H9 (cell line): ENCODE measurements at regions not wholly inside any gene's neighbourhood (a gene's known extent, or its start where the extent isn't known, plus 50 kb on each side); places are given as distances from the start of the nearest gene placed in this dataset.
"Not testable (repeated sequence)": the region's sequence is repeated elsewhere in the genome, so short reads cannot be mapped to it uniquely, and the experiment has no call there.

ENCODE experiments used
- DNase-seq: peaks from one replicate; pipeline ENCODE4 v3.0.0-alpha.2; 2017
- H2AFZ ChIP-seq: one replicate; pipeline ENCODE4 v1.6.1; 2013; ENCODE audit warnings: mild to moderate bottlenecking, low read length, control low read depth, moderate library complexity
- H2AK5ac ChIP-seq: 2 replicates; pipeline ENCODE4 v1.6.1; 2013; ENCODE audit warnings: low read length, control low read depth, mixed read lengths; ENCODE audit not compliant: insufficient read length
- H2BK120ac ChIP-seq: one replicate; pipeline ENCODE4 v1.6.1; 2013; ENCODE audit warnings: low read depth, mild to moderate bottlenecking, low read length, control low read depth, inconsistent platforms; ENCODE audit not compliant: poor library complexity, severe bottlenecking
- H2BK12ac ChIP-seq: 2 replicates; pipeline ENCODE4 v1.6.1; 2013; ENCODE audit warnings: low read length, control low read depth, mixed read lengths, low read depth; ENCODE audit not compliant: insufficient read length
- H2BK15ac ChIP-seq: 2 replicates; pipeline ENCODE4 v1.6.1; 2013; ENCODE audit warnings: low read depth, low read length, control low read depth
- H2BK20ac ChIP-seq: one replicate; pipeline ENCODE4 v1.6.1; 2013; ENCODE audit warnings: low read depth, mild to moderate bottlenecking, low read length, control low read depth, inconsistent platforms; ENCODE audit not compliant: poor library complexity, severe bottlenecking
- H2BK5ac ChIP-seq: 2 replicates; pipeline ENCODE4 v1.6.1; 2013; ENCODE audit warnings: low read length, control low read depth, mixed read lengths; ENCODE audit not compliant: insufficient read length
- H3K14ac ChIP-seq: 2 replicates; pipeline ENCODE4 v1.6.1; 2013; ENCODE audit warnings: low read length, control low read depth; ENCODE audit not compliant: insufficient read depth
- H3K18ac ChIP-seq: 2 replicates; pipeline ENCODE4 v1.6.1; 2013; ENCODE audit warnings: low read depth, mild to moderate bottlenecking, mixed read lengths, low read length, control low read depth; ENCODE audit not compliant: insufficient read length
- H3K23ac ChIP-seq: 2 replicates; pipeline ENCODE4 v1.6.1; 2013; ENCODE audit warnings: low read length, control low read depth, mixed read lengths, low read depth; ENCODE audit not compliant: insufficient read length
- H3K23me2 ChIP-seq: 2 replicates; pipeline ENCODE4 v1.6.1; 2013; ENCODE audit warnings: low read depth, mild to moderate bottlenecking, mixed read lengths, low read length, control low read depth; ENCODE audit not compliant: insufficient read length, poor library complexity, severe bottlenecking
- H3K27ac ChIP-seq: 2 replicates; pipeline ENCODE4 v1.5.1; 2013; ENCODE audit warnings: low read length, control low read depth, mixed read lengths, low read depth; ENCODE audit not compliant: insufficient read length
- H3K27me3 ChIP-seq: 2 replicates; pipeline ENCODE4 v1.6.1; 2013; ENCODE audit warnings: low read length, control low read depth, inconsistent platforms; ENCODE audit not compliant: insufficient read depth
- H3K4ac ChIP-seq: 2 replicates; pipeline ENCODE4 v1.6.1; 2013; ENCODE audit warnings: low read depth, mild to moderate bottlenecking, control low read depth, inconsistent platforms, low read length, moderate library complexity
- H3K4me1 ChIP-seq: 2 replicates; pipeline ENCODE4 v1.6.1; 2013; ENCODE audit warnings: low read length, control low read depth, inconsistent platforms; ENCODE audit not compliant: insufficient read depth
- H3K4me2 ChIP-seq: 2 replicates; pipeline ENCODE4 v1.6.1; 2013; ENCODE audit warnings: low read length, control low read depth, mixed read lengths; ENCODE audit not compliant: insufficient read length, insufficient read depth
- H3K56ac ChIP-seq: 2 replicates; pipeline ENCODE4 v1.6.1; 2013; ENCODE audit warnings: low read depth, mild to moderate bottlenecking, mixed read lengths, low read length, control low read depth; ENCODE audit not compliant: insufficient read length
- H3K79me1 ChIP-seq: 2 replicates; pipeline ENCODE4 v1.6.1; 2013; ENCODE audit warnings: low read depth, mild to moderate bottlenecking, moderate library complexity, low read length, control low read depth, inconsistent platforms; ENCODE audit not compliant: insufficient read depth, poor library complexity, severe bottlenecking
- H3K79me2 ChIP-seq: 2 replicates; pipeline ENCODE4 v1.6.1; 2013; ENCODE audit warnings: low read length, control low read depth, inconsistent platforms; ENCODE audit not compliant: insufficient read depth
- H3K9ac ChIP-seq: 2 replicates; pipeline ENCODE4 v1.6.1; 2013; ENCODE audit warnings: low read length, control low read depth, mixed read lengths; ENCODE audit not compliant: insufficient read length; ENCODE audit errors: extremely low read depth
- H3K9me3 ChIP-seq: one replicate; pipeline ENCODE4 v1.6.1; 2013; ENCODE audit warnings: low read depth, low read length, inconsistent platforms; ENCODE audit not compliant: control insufficient read depth
- H3T11ph ChIP-seq: one replicate; pipeline ENCODE4 v1.6.1; 2013; ENCODE audit warnings: mild to moderate bottlenecking, low read length, control low read depth, inconsistent platforms
- H4K20me1 ChIP-seq: one replicate; pipeline ENCODE4 v1.6.1; 2013; ENCODE audit not compliant: control insufficient read depth, insufficient read length, insufficient read depth
- H4K5ac ChIP-seq: 2 replicates; pipeline ENCODE4 v1.6.1; 2013; ENCODE audit warnings: low read depth, mild to moderate bottlenecking, mixed read lengths, low read length, control low read depth; ENCODE audit not compliant: insufficient read length
- H4K8ac ChIP-seq: replicated peaks from 2 replicates; pipeline ENCODE4 v1.6.1; 2013; ENCODE audit warnings: low read length, control low read depth, mixed read lengths, low read depth; ENCODE audit not compliant: insufficient read length
- H4K91ac ChIP-seq: 2 replicates; pipeline ENCODE4 v1.6.1; 2013; ENCODE audit warnings: low read depth, mild to moderate bottlenecking, moderate library complexity, mixed read lengths, low read length, control low read depth; ENCODE audit not compliant: insufficient read length
- H3K27ac Mint-ChIP-seq, 3 experiments: 2 replicates in 2 of 3; 3 replicates in 1 of 3; pipeline ENCODE4 v1.8.0; 2020 to 2021; ENCODE audit warnings: mixed read lengths in 3 of 3, mild to moderate bottlenecking in 1 of 3, moderate library complexity in 1 of 3
- H3K27me3 Mint-ChIP-seq: 2 replicates; pipeline ENCODE4 v1.8.0; 2021; ENCODE audit warnings: low read depth, mild to moderate bottlenecking, moderate library complexity, mixed read lengths
- H3K36me3 Mint-ChIP-seq, 3 experiments: 2 replicates in 2 of 3; 3 replicates in 1 of 3; pipeline ENCODE4 v1.8.0; 2020 to 2021; ENCODE audit warnings: low read depth in 3 of 3, mixed read lengths in 3 of 3; ENCODE audit not compliant: insufficient read depth in 1 of 3
- H3K4me1 Mint-ChIP-seq, 2 experiments: 2 replicates each; pipeline ENCODE4 v1.8.0; 2020; ENCODE audit warnings: mixed read lengths in 2 of 2
- H3K4me3 Mint-ChIP-seq, 2 experiments: 2 replicates in 1 of 2; 3 replicates in 1 of 2; pipeline ENCODE4 v1.8.0; 2020 to 2021; ENCODE audit warnings: mild to moderate bottlenecking in 2 of 2, mixed read lengths in 2 of 2, moderate library complexity in 1 of 2
- H3K9me3 Mint-ChIP-seq, 2 experiments: 2 replicates in 1 of 2; 3 replicates in 1 of 2; pipeline ENCODE4 v1.8.0; 2020; ENCODE audit warnings: mild to moderate bottlenecking in 2 of 2, mixed read lengths in 2 of 2, moderate library complexity in 1 of 2
- WGBS: extraction: QIAGEN DNeasy Blood & Tissue Kit; methylation state at CpG from one replicate; pipeline ENCODE4 v1.1.7; 2013; ENCODE audit warnings: missing lambda C conversion rate, low lambda C conversion rate, mixed read lengths; ENCODE audit not compliant: insufficient read length; ENCODE audit errors: extremely low coverage; 5-methylcytosine and 5-hydroxymethylcytosine counted together

DNA sequence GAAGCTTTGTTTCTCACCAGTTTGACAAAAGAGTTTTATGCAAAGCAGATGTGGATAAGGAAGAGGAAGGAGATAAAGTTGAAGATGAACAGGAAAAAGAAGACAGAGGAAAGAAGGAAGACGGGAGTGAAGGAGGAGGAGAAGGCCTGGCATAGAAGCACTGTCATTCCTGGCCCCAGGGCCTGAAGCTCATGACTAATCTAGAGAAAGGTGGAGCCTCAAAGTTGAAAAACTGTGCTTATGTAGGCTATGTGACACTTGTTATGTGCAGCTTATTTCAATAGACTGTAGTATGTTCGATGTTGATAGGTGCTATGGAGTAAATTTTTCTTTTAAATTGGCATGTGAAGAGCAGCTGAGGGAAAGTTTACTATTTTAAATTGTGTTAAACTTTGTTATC is 1294.0 kb downstream of the CDH12 start:
- not testable (repeated sequence) for H3K9ac ChIP-seq
- no CpG with 5 or more reads among the region's 2 CpGs for WGBS

DNA sequence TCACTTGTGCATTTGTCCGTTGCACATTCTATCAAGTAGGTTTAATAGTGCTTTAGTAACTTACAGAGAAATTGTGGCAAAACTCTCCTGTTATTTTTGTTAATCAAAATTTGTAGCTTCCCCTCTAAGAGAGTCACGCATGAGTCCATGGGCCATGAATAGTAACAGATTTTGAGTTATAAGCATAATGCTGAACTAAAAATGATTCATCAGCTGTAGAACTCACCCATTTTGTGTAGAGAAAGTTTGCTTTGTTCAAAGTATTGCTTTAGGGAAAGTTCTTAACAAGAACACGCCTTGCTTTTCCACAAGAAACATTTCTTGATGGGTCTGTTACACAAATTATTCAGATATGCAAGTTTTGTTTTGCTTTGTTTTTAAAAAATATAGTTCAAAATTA is 1300.9 kb downstream of the CDH12 start:
- DNase-seq, H4K20me1 ChIP-seq: not testable (repeated sequence)
- no CpG with 5 or more reads among the region's 3 CpGs for WGBS

More for the DNA sequence above, 1294.0 kb downstream of the CDH12 start:
- not testable (repeated sequence) for H3K27me3 Mint-ChIP-seq, H3K9me3 Mint-ChIP-seq, H4K8ac ChIP-seq, H3K79me2 ChIP-seq, H3K4me3 Mint-ChIP-seq, H3K9me3 ChIP-seq, H2BK120ac ChIP-seq, H4K5ac ChIP-seq, H3K79me1 ChIP-seq, H3K27me3 ChIP-seq, H3K4me1 ChIP-seq, H2AK5ac ChIP-seq, H3K4me1 Mint-ChIP-seq, H3K4ac ChIP-seq, H2BK5ac ChIP-seq, H3K27ac ChIP-seq, H4K20me1 ChIP-seq, H3K18ac ChIP-seq, H2BK15ac ChIP-seq, H2BK20ac ChIP-seq, H3K23me2 ChIP-seq, H3K14ac ChIP-seq, H2AFZ ChIP-seq, DNase-seq, H3K4me2 ChIP-seq, H4K91ac ChIP-seq, H2BK12ac ChIP-seq, H3K23ac ChIP-seq, H3T11ph ChIP-seq, H3K56ac ChIP-seq, H3K36me3 Mint-ChIP-seq, H3K27ac Mint-ChIP-seq

More for the DNA sequence above, 1300.9 kb downstream of the CDH12 start:
- not testable (repeated sequence) for H3K18ac ChIP-seq, H3K4me1 Mint-ChIP-seq, H3K27me3 ChIP-seq, H2AFZ ChIP-seq, H3K79me1 ChIP-seq, H4K91ac ChIP-seq, H3T11ph ChIP-seq, H3K27ac ChIP-seq, H3K23ac ChIP-seq, H4K8ac ChIP-seq, H3K27me3 Mint-ChIP-seq, H3K4me1 ChIP-seq, H3K9me3 ChIP-seq, H2BK5ac ChIP-seq, H3K23me2 ChIP-seq, H2AK5ac ChIP-seq, H3K56ac ChIP-seq, H3K14ac ChIP-seq, H4K5ac ChIP-seq, H3K79me2 ChIP-seq, H2BK12ac ChIP-seq, H3K36me3 Mint-ChIP-seq, H2BK15ac ChIP-seq, H3K27ac Mint-ChIP-seq, H2BK20ac ChIP-seq, H3K4me2 ChIP-seq, H3K9me3 Mint-ChIP-seq, H3K4ac ChIP-seq, H2BK120ac ChIP-seq, H3K9ac ChIP-seq, H3K4me3 Mint-ChIP-seq
